Ishikawa (cell line): ENCODE measurements at regions not wholly inside any gene's neighbourhood (a gene's known extent, or its start where the extent isn't known, plus 50 kb on each side); places are given as distances from the start of the nearest gene placed in this dataset.

Experiments used
- CEBPB ChIP-seq: IDR thresholded peaks from 2 replicates; pipeline ENCODE4 v1.6.1; 2012
- CREB1 ChIP-seq: IDR thresholded peaks from 2 replicates; pipeline ENCODE4 v1.6.1; 2012; ENCODE audit warnings: low read depth
- EGR1 ChIP-seq: IDR thresholded peaks from 2 replicates; pipeline ENCODE4 v1.6.1; 2012
- EP300 ChIP-seq: IDR thresholded peaks from 2 replicates; pipeline ENCODE4 v1.6.1; 2012; ENCODE audit warnings: borderline replicate concordance
- FOXM1 ChIP-seq: IDR thresholded peaks from 2 replicates; pipeline ENCODE4 v1.6.1; 2012; ENCODE audit warnings: low read depth, borderline replicate concordance
- NFIC ChIP-seq: IDR thresholded peaks from 2 replicates; pipeline ENCODE4 v1.6.1; 2012
- RAD21 ChIP-seq: IDR thresholded peaks from 2 replicates; pipeline ENCODE4 v1.6.1; 2012; ENCODE audit warnings: low read depth
- TAF1 ChIP-seq: IDR thresholded peaks from 2 replicates; pipeline ENCODE4 v1.6.1; 2012; ENCODE audit warnings: low read depth, mild to moderate bottlenecking
- TCF12 ChIP-seq: IDR thresholded peaks from 2 replicates; pipeline ENCODE4 v1.6.1; 2012; ENCODE audit warnings: low read depth
- TEAD4 ChIP-seq: IDR thresholded peaks from 2 replicates; pipeline ENCODE4 v1.6.1; 2012
- YY1 ChIP-seq: IDR thresholded peaks from 2 replicates; pipeline ENCODE4 v1.6.1; 2012; ENCODE audit warnings: low read depth
- ZBTB7A ChIP-seq: IDR thresholded peaks from 2 replicates; pipeline ENCODE4 v1.6.1; 2012; ENCODE audit warnings: low read depth
- TF ChIP-seq, protein P1 (sequence below): IDR thresholded peaks from 2 replicates; pipeline ENCODE4 v1.6.1; 2012
- TF ChIP-seq, protein P2 (sequence below): IDR thresholded peaks from 2 replicates; pipeline ENCODE4 v1.6.1; 2012
- TF ChIP-seq, protein P3 (sequence below): IDR thresholded peaks from 2 replicates; pipeline ENCODE4 v1.6.1; 2012; ENCODE audit warnings: low read depth, mild to moderate bottlenecking

DNA sequence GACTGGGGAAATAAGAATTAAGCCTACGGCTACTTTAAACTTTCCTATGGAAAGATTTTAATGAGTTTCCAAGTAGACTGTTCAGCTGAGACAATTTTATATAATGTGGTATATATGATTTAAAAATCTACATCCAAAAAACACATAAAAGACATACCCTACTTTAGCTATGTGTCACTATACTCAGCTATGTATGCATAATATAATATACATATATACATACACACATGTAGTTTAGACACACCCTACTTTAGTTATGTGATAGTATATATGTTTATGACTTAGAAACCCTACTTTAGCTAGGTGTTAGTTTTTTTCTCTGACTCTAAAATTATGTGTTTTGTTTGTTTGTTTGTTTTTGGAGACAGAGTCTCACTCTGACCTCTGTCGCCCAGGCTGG lies 100.5 kb upstream of the DAB2 start:
- no peak for TF ChIP-seq YY1
- TF ChIP-seq EGR1 = no peak
- no peak for TF ChIP-seq FOXM1
- no peak for TF ChIP-seq EP300
- TF ChIP-seq CREB1 = no peak
- TF ChIP-seq, protein P1, sequence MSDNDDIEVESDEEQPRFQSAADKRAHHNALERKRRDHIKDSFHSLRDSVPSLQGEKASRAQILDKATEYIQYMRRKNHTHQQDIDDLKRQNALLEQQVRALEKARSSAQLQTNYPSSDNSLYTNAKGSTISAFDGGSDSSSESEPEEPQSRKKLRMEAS = no peak
- no peak for TF ChIP-seq ZBTB7A
- TF ChIP-seq NFIC = no peak
- no peak for TF ChIP-seq TCF12
- TF ChIP-seq RAD21 = no peak
- no peak for TF ChIP-seq TEAD4
- TF ChIP-seq, protein P2, sequence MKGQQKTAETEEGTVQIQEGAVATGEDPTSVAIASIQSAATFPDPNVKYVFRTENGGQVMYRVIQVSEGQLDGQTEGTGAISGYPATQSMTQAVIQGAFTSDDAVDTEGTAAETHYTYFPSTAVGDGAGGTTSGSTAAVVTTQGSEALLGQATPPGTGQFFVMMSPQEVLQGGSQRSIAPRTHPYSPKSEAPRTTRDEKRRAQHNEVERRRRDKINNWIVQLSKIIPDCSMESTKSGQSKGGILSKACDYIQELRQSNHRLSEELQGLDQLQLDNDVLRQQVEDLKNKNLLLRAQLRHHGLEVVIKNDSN = no peak
- no peak for TF ChIP-seq TAF1

DNA sequence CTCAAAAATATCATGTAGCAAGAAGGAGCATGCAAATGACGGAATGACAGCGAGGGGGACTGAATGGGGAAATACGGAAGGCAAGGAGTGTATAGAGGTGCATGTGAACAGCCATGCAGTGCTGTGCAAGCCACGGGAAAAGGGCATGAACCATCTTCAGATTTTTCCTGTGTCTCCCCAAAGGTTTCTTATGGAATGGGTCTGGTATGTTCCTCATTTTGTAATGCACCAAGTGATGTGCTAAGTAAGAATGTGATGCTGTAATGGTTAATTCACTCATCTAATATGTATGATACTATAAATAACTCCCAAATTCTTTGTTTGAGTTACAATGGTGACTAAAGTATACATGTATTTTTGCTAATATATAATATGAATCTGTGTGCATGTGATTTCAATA lies 99.0 kb upstream of the DAB2 start:
- TF ChIP-seq, protein P2 = no peak
- TF ChIP-seq TEAD4 (no peak), RAD21 (no peak), TAF1 (no peak), NFIC (no peak)
- TF ChIP-seq, protein P3, sequence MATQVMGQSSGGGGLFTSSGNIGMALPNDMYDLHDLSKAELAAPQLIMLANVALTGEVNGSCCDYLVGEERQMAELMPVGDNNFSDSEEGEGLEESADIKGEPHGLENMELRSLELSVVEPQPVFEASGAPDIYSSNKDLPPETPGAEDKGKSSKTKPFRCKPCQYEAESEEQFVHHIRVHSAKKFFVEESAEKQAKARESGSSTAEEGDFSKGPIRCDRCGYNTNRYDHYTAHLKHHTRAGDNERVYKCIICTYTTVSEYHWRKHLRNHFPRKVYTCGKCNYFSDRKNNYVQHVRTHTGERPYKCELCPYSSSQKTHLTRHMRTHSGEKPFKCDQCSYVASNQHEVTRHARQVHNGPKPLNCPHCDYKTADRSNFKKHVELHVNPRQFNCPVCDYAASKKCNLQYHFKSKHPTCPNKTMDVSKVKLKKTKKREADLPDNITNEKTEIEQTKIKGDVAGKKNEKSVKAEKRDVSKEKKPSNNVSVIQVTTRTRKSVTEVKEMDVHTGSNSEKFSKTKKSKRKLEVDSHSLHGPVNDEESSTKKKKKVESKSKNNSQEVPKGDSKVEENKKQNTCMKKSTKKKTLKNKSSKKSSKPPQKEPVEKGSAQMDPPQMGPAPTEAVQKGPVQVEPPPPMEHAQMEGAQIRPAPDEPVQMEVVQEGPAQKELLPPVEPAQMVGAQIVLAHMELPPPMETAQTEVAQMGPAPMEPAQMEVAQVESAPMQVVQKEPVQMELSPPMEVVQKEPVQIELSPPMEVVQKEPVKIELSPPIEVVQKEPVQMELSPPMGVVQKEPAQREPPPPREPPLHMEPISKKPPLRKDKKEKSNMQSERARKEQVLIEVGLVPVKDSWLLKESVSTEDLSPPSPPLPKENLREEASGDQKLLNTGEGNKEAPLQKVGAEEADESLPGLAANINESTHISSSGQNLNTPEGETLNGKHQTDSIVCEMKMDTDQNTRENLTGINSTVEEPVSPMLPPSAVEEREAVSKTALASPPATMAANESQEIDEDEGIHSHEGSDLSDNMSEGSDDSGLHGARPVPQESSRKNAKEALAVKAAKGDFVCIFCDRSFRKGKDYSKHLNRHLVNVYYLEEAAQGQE = no peak

DNA sequence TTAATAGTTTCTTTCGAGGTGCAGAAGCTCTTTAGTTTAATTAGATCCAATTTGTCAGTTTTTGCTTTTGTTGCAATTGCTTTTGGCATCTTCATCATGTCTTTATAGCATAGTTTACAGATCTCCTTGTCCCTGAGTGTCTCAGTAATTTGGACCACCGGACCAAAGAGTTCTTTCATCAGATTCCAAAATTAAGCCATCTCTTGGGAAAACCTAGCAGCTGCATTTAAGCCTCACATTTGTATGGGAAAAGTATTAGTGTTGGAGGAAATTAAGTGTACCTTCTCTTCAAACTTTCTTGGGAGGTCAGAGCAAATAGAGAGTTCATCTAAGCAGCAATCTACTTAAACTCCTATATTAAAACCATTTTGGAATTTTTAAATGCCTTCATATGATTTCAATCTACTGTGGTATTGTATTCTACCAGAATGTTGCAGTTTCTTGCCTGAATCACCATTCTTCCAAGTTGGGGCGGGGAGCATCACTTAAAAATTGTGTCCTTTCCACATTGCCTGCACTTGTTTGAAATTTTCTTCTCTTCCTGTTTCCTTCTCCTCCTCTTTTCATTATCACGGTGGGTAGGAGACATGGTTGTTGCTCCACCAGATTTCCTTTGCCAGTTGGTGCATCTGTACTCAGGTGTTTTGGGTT lies 97.3 kb upstream of the DAB2 start:
- TF ChIP-seq FOXM1 = no peak
- TF ChIP-seq ZBTB7A = no peak
- TF ChIP-seq, protein P3 = no peak
- TF ChIP-seq, protein P2 = no peak
- no peak for TF ChIP-seq TAF1
- no peak for TF ChIP-seq EGR1
- no peak for TF ChIP-seq CEBPB
- TF ChIP-seq NFIC = no peak

DNA sequence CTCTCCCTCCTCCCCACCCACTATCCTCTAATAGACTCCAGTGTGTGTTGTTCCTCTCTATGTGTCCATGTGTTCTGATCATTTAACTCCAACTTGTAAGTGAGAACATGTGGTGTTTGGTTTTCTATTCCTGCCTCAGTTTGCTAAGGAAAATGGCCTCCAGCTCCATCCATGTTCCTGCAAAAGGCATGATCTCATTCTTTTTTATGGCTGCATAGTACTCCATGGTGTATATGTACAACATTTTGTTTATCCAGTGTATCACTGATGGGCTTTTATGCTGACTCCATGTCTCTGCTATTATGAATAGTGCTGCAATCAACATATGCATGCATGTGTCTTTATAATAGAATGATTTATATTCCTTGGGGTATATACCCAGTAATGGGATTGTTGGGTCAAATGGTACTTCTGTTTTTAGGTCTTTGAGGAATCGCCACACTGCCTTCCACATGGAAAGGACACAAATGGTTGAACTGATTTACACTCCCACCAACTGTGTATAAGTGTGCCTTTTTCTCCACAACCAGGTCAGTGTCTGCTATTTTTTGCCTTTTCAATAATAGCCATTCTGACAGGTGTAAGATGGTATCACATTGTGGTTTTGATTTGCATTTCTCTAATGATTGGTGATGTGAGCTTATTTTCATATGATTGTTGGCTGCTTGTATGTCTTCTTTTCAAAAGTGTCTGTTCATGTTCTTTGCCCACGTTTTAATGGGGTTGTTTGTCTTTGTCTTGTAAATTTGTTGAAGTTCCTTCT lies 96.5 kb upstream of the DAB2 start:
- TF ChIP-seq ZBTB7A (no peak), TCF12 (no peak), RAD21 (no peak), EGR1 (no peak), TEAD4 (no peak), FOXM1 (no peak), TAF1 (no peak), NFIC (no peak), YY1 (no peak)
- TF ChIP-seq, protein P3 = no peak
- TF ChIP-seq, protein P1 = no peak
- TF ChIP-seq, protein P2 = no peak
